Smooth muscle cell (in vitro differentiated cells): ENCODE measurements at regions not wholly inside any gene's neighbourhood (a gene's known extent, or its start where the extent isn't known, plus 50 kb on each side); places are given as distances from the start of the nearest gene placed in this dataset.
"Not testable (repeated sequence)": the region's sequence is repeated elsewhere in the genome, so short reads cannot be mapped to it uniquely, and the experiment has no call there.

Source experiments
- DNase-seq: peaks from one replicate; lab custom pipeline; 2025; ENCODE audit not compliant: unreplicated experiment; lab: John Stamatoyannopoulos, UW
- H2AFZ ChIP-seq: fragments of 200-600 bp; sonication (generic); 2 replicates; pipeline ENCODE4 v1.6.0; 2016; ENCODE audit warnings: antibody characterized with exemption, low read depth, mild to moderate bottlenecking
- H3F3A ChIP-seq: fragments of 200-600 bp; sonication (generic); 2 replicates; pipeline ENCODE4 v1.6.0; 2017; ENCODE audit warnings: antibody characterized with exemption, low read depth
- H3K27ac ChIP-seq: fragments of 200-600 bp; sonication (generic); 2 replicates; pipeline ENCODE4 v1.5.1; 2016; ENCODE audit warnings: low read depth, mild to moderate bottlenecking
- H3K27me3 ChIP-seq: fragments of 200-600 bp; sonication (generic); 2 replicates; pipeline ENCODE4 v1.6.1; 2016; ENCODE audit warnings: low read depth, mild to moderate bottlenecking
- H3K36me3 ChIP-seq: fragments of 200-600 bp; sonication (generic); 2 replicates; pipeline ENCODE4 v1.5.1; 2016; ENCODE audit warnings: low read depth
- H3K4me1 ChIP-seq: fragments of 200-600 bp; sonication (generic); 2 replicates; pipeline ENCODE4 v1.5.1; 2016; ENCODE audit warnings: low read depth
- H3K4me2 ChIP-seq: fragments of 200-600 bp; sonication (generic); 2 replicates; pipeline ENCODE4 v1.6.0; 2016; ENCODE audit warnings: mild to moderate bottlenecking
- H3K4me3 ChIP-seq: fragments of 200-600 bp; sonication (generic); 2 replicates; pipeline ENCODE4 v1.5.1; 2016; ENCODE audit warnings: mild to moderate bottlenecking
- H3K79me2 ChIP-seq: fragments of 200-600 bp; sonication (generic); 2 replicates; pipeline ENCODE4 v1.6.0; 2016; ENCODE audit warnings: low read depth, mild to moderate bottlenecking
- H3K9ac ChIP-seq: fragments of 200-600 bp; sonication (generic); 2 replicates; pipeline ENCODE4 v1.6.0; 2016; ENCODE audit warnings: low read depth
- H3K9me3 ChIP-seq: fragments of 200-600 bp; sonication (generic); replicated peaks from 2 replicates; pipeline ENCODE4 v1.5.1; 2016; ENCODE audit warnings: low read depth
- H4K20me1 ChIP-seq: fragments of 200-600 bp; sonication (generic); 2 replicates; pipeline ENCODE4 v1.6.0; 2016; ENCODE audit warnings: low read depth
- WGBS: methylation state at CpG from one replicate; pipeline ENCODE4 v1.1.7; 2016; ENCODE audit warnings: low lambda C conversion rate; 5-methylcytosine and 5-hydroxymethylcytosine counted together
- TF ChIP-seq, protein P1 (sequence below): fragments of 200-600 bp; sonication (generic); IDR thresholded peaks from 2 replicates; pipeline ENCODE4 v1.5.1; 2017; ENCODE audit warnings: borderline replicate concordance, mild to moderate bottlenecking, antibody characterized with exemption; ENCODE audit not compliant: insufficient read depth, poor library complexity, severe bottlenecking

- Histone ChIP-seq H3K4me3 (no peak overlapping the region), H3K27me3 (no peaks in the 10 kb centered on the region), H3K4me1 (no peaks in the 10 kb centered on the region), H3K79me2 (no peaks in the 10 kb centered on the region), H3K9ac (no peak overlapping the region), H3F3A (no peaks in the 10 kb centered on the region), H3K36me3 (no peaks in the 10 kb centered on the region), H4K20me1 (no peaks in the 10 kb centered on the region), H3K9me3 (no peaks in the 10 kb centered on the region), H3K4me2 (no peak overlapping the region), H3K27ac (no peak overlapping the region), H2AFZ (no peak overlapping the region)
- TF ChIP-seq, protein P1, sequence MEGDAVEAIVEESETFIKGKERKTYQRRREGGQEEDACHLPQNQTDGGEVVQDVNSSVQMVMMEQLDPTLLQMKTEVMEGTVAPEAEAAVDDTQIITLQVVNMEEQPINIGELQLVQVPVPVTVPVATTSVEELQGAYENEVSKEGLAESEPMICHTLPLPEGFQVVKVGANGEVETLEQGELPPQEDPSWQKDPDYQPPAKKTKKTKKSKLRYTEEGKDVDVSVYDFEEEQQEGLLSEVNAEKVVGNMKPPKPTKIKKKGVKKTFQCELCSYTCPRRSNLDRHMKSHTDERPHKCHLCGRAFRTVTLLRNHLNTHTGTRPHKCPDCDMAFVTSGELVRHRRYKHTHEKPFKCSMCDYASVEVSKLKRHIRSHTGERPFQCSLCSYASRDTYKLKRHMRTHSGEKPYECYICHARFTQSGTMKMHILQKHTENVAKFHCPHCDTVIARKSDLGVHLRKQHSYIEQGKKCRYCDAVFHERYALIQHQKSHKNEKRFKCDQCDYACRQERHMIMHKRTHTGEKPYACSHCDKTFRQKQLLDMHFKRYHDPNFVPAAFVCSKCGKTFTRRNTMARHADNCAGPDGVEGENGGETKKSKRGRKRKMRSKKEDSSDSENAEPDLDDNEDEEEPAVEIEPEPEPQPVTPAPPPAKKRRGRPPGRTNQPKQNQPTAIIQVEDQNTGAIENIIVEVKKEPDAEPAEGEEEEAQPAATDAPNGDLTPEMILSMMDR = no peak
- WGBS = 81% methylated on average over 4 of the region's 4 CpGs
- no peak for DNase-seq
Observed at GRCh38 chr1:61028136-61028535, 54.2 kb upstream of the NFIA start.

- not testable (repeated sequence) for H4K20me1 ChIP-seq, H3K4me3 ChIP-seq, H3K9ac ChIP-seq, H3K9me3 ChIP-seq, H3K79me2 ChIP-seq, H3K4me2 ChIP-seq, DNase-seq, H3F3A ChIP-seq, H2AFZ ChIP-seq, H3K27ac ChIP-seq, H3K4me1 ChIP-seq, H3K36me3 ChIP-seq
- 95% methylated on average over 7 of the region's 7 CpGs for WGBS
- H3K27me3 ChIP-seq = peaks cover 46% of the 10 kb centered on the region
Observed at GRCh38 chr1:61018068-61018467, 64.3 kb upstream of the NFIA start.

DNA sequence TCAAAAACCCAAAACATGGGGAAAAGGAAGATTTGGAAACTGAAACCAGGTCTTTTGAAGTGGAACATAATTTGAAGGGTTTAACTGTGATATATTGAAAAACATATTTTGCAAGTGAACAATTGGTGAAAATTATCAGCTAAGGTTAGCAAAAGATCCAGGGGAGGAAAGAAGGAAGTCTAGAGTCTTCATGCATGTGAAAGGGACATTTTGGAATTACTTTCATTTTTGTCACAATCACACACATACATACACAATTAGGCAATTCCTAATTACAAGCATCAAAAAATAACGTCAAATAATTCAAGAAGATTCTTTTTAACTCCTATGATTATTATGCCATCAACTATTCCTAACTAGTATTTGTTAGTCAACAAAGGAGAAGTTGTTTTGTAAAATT is 64.7 kb upstream of the NFIA start:
- no peak overlapping the region for H2AFZ ChIP-seq
- no peak overlapping the region for H3K9ac ChIP-seq
- H3K36me3 ChIP-seq = no peaks in the 10 kb centered on the region
- H3K9me3 ChIP-seq = no peaks in the 10 kb centered on the region
- no peak for DNase-seq
- H3K27me3 ChIP-seq = peaks cover 46% of the 10 kb centered on the region
- H3K27ac ChIP-seq = no peak overlapping the region
- H3F3A ChIP-seq = no peaks in the 10 kb centered on the region
- no peaks in the 10 kb centered on the region for H3K4me1 ChIP-seq
- H4K20me1 ChIP-seq = no peaks in the 10 kb centered on the region
- H3K4me3 ChIP-seq = no peak overlapping the region
- H3K4me2 ChIP-seq = no peak overlapping the region
- TF ChIP-seq, protein P1 = no peak
- H3K79me2 ChIP-seq = no peaks in the 10 kb centered on the region
- WGBS = 86% methylated on average over 1 of the region's 1 CpG

GRCh38 chr1:61013946-61014667 is 68.3 kb upstream of the NFIA start:
- no peaks in the 10 kb centered on the region for H3K9me3 ChIP-seq
- DNase-seq = no peak
- H3K27ac ChIP-seq = no peak overlapping the region
- H3K36me3 ChIP-seq = no peaks in the 10 kb centered on the region
- peaks cover 25% of the 10 kb centered on the region for H3K27me3 ChIP-seq
- H3K4me2 ChIP-seq = no peak overlapping the region
- 67% methylated on average over 4 of the region's 4 CpGs for WGBS
- no peaks in the 10 kb centered on the region for H3K4me1 ChIP-seq
- TF ChIP-seq, protein P1 = no peak
- no peak overlapping the region for H2AFZ ChIP-seq
- H3F3A ChIP-seq = no peaks in the 10 kb centered on the region
- H3K4me3 ChIP-seq = no peak overlapping the region
- H3K79me2 ChIP-seq = no peaks in the 10 kb centered on the region
- H4K20me1 ChIP-seq = no peaks in the 10 kb centered on the region
- no peak overlapping the region for H3K9ac ChIP-seq
